ENCODE measurements at regions not wholly inside any gene's neighbourhood (a gene's known extent, or its start where the extent isn't known, plus 50 kb on each side); places are given as distances from the start of the nearest gene placed in this dataset.

DNA sequence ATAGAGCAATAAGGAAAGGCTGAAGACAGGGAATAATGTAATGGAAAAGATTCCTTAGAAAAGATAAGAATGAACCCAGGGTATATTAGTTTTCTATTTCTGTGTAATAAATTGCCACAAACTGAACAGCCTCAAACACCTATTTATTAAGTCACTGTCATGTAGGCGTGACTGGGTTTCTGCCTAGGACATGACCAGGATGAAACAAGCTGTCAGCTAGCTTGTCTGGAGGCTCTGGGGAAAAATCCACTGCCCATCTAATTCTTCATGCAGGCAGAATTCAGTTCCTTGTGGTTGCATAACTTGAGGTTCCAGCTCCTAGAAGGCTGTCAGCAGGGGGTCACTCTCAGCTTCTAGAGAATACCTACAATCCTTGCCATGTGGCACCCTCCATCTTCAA is 277.7 kb downstream of the TMA16 start:
- Mint-ChIP-seq H3K27ac (no peak overlapping the region), H3K9me3 (no peaks in the 10 kb centered on the region), H3K36me3 (ENCODE audit: insufficient read depth in 1 of 3, low read depth in 3 of 3) (no peaks in the 10 kb centered on the region), H3K4me1 (peaks cover 0 to 5% of the 10 kb centered on the region in 2 experiments; a peak in 1 of 4 replicates), H3K4me3 (no peak overlapping the region), H3K27me3 (ENCODE audit: low read depth) (no peaks in the 10 kb centered on the region)
- Histone ChIP-seq H3K9me3 (ENCODE audit: control insufficient read depth, low read depth, low read length) (no peaks in the 10 kb centered on the region), H2BK5ac (ENCODE audit: insufficient read length, low read length) (no peak overlapping the region), H3K9ac (ENCODE audit: extremely low read depth, insufficient read length, low read length) (no peak overlapping the region), H2BK120ac (ENCODE audit: low read depth, low read length, poor library complexity, severe bottlenecking) (no peak overlapping the region), H3K27me3 (ENCODE audit: insufficient read depth, low read length) (no peaks in the 10 kb centered on the region), H2AK5ac (ENCODE audit: insufficient read length, low read length) (no peak overlapping the region), H4K5ac (ENCODE audit: insufficient read length, low read depth, low read length) (no peak overlapping the region), H3K23me2 (ENCODE audit: insufficient read length, low read depth, low read length, poor library complexity, severe bottlenecking) (no peaks in the 10 kb centered on the region), H3K79me2 (ENCODE audit: insufficient read depth, low read length) (no peaks in the 10 kb centered on the region), H3K4ac (ENCODE audit: low read depth, low read length) (no peak overlapping the region), H3K79me1 (ENCODE audit: insufficient read depth, low read depth, low read length, poor library complexity, severe bottlenecking) (no peaks in the 10 kb centered on the region), H3K18ac (ENCODE audit: insufficient read length, low read depth, low read length) (no peak overlapping the region), H4K20me1 (ENCODE audit: control insufficient read depth, insufficient read depth, insufficient read length) (no peaks in the 10 kb centered on the region), H4K8ac (replicated peaks; ENCODE audit: insufficient read length, low read depth, low read length) (no peak overlapping the region), H3K27ac (ENCODE audit: insufficient read length, low read depth, low read length) (no peak overlapping the region), H2BK12ac (ENCODE audit: insufficient read length, low read depth, low read length) (no peak overlapping the region), H3K4me1 (ENCODE audit: insufficient read depth, low read length) (no peaks in the 10 kb centered on the region), H3K14ac (ENCODE audit: insufficient read depth, low read length) (no peak overlapping the region), H2AFZ (ENCODE audit: low read length) (no peak overlapping the region), H2BK15ac (ENCODE audit: low read depth, low read length) (no peak overlapping the region), H4K91ac (ENCODE audit: insufficient read length, low read depth, low read length) (no peak overlapping the region), H2BK20ac (ENCODE audit: low read depth, low read length, poor library complexity, severe bottlenecking) (no peak overlapping the region), H3K4me2 (ENCODE audit: insufficient read depth, insufficient read length, low read length) (no peak overlapping the region), H3K56ac (ENCODE audit: insufficient read length, low read depth, low read length) (no peak overlapping the region), H3T11ph (ENCODE audit: low read length) (no peak overlapping the region), H3K23ac (ENCODE audit: insufficient read length, low read depth, low read length) (no peak overlapping the region)
- TF ChIP-seq, protein P1, sequence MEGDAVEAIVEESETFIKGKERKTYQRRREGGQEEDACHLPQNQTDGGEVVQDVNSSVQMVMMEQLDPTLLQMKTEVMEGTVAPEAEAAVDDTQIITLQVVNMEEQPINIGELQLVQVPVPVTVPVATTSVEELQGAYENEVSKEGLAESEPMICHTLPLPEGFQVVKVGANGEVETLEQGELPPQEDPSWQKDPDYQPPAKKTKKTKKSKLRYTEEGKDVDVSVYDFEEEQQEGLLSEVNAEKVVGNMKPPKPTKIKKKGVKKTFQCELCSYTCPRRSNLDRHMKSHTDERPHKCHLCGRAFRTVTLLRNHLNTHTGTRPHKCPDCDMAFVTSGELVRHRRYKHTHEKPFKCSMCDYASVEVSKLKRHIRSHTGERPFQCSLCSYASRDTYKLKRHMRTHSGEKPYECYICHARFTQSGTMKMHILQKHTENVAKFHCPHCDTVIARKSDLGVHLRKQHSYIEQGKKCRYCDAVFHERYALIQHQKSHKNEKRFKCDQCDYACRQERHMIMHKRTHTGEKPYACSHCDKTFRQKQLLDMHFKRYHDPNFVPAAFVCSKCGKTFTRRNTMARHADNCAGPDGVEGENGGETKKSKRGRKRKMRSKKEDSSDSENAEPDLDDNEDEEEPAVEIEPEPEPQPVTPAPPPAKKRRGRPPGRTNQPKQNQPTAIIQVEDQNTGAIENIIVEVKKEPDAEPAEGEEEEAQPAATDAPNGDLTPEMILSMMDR (conservative IDR thresholded peaks at IDR 0.05): no peak
- no peak for DNase-seq
- WGBS (ENCODE audit: extremely low coverage, insufficient read length, low lambda C conversion rate): no CpG with 5 or more reads among the region's 1 CpG
